Lower leg skin (tissue), 3 donors: ENCODE measurements at regions not wholly inside any gene's neighbourhood (a gene's known extent, or its start where the extent isn't known, plus 50 kb on each side); places are given as distances from the start of the nearest gene placed in this dataset.

Experiments
- CTCF ChIP-seq, 3 donors: fragments of 450-650 bp; IDR thresholded peaks; one replicate each; pipeline ENCODE4 v1.5.1; 2016; ENCODE audit warnings: antibody characterized with exemption in 3 of 3, mild to moderate bottlenecking in 3 of 3, moderate library complexity in 2 of 3
- POLR2A ChIP-seq, 2 donors: fragments of 450-650 bp; IDR thresholded peaks; one replicate each; pipeline ENCODE4 v1.6.1; 2016 to 2017; ENCODE audit warnings: antibody characterized with exemption in 2 of 2, mild to moderate bottlenecking in 1 of 2, moderate library complexity in 1 of 2

DNA sequence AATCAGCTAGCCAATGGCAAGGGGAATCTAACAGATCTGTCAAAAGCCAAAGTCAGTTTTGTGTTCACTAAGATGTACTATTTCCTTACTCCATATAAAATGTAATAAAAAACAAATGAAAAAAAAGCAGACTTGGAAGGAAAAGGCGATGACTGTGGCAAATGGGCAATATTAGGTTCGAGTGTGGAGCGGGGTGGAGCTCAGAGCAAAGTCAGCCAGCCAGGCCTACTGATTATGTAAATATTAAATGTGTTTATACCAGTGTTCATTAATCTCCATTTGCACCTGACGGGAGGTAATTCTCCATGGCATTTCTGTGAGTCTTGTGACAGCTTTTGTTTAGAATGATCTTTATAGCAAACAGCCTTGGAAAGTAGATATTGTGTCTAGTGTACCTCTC, 96.2 kb upstream of the KCNMB2 start:
- no peak for TF ChIP-seq CTCF (IDR thresholded peaks at IDR 0.05)
- no peak for TF ChIP-seq POLR2A (IDR thresholded peaks at IDR 0.05)
